ENCODE measurements at regions not wholly inside any gene's neighbourhood (a gene's known extent, or its start where the extent isn't known, plus 50 kb on each side); places are given as distances from the start of the nearest gene placed in this dataset.

- Mint-ChIP-seq H3K4me3 (no peak overlapping the region), H3K27me3 (ENCODE audit: low read depth in 2 of 2) (peaks cover 11 to 21% of the 10 kb centered on the region in 2 donors)
- H3K27me3 ChIP-seq (ENCODE audit: control insufficient read depth, insufficient read depth, low read length): no peaks in the 10 kb centered on the region
These were observed 219.3 kb downstream of the BUD13 start for GRCh38 chr11:116553482-116553881.

GRCh38 chr11:116551576-116551975, 221.2 kb downstream of the BUD13 start:
- no peaks in the 10 kb centered on the region for H3K36me3 Mint-ChIP-seq

More at GRCh38 chr11:116553482-116553881, 219.3 kb downstream of the BUD13 start:
- no peak overlapping the region for H3K4me3 ChIP-seq (ENCODE audit: low read length)
- no peak overlapping the region for H3K27ac Mint-ChIP-seq
- DNase-seq: no peak
- peaks cover 0 to 2% of the 10 kb centered on the region in 2 donors for H3K9me3 Mint-ChIP-seq
- no peaks in the 10 kb centered on the region for H3K9me3 ChIP-seq (ENCODE audit: control insufficient read depth, insufficient read depth, low read length)
- 60% methylated on average over 4 of the region's 5 CpGs for WGBS (ENCODE audit: insufficient coverage)
- intact Hi-C loops (cut with micrococcal nuclease): no loop called here
- H3K36me3 Mint-ChIP-seq: no peaks in the 10 kb centered on the region
- H3K36me3 ChIP-seq (ENCODE audit: control insufficient read depth, insufficient read depth, low read length): no peaks in the 10 kb centered on the region
- H3K4me1 Mint-ChIP-seq: no peaks in the 10 kb centered on the region
- H3K4me1 ChIP-seq (ENCODE audit: control insufficient read depth, insufficient read depth, low read length): no peaks in the 10 kb centered on the region
- ATAC-seq: no peak
- no peak for TF ChIP-seq CTCF (IDR thresholded peaks at IDR 0.05)
- H3K27ac ChIP-seq (ENCODE audit: low read length): no peak overlapping the region

GRCh38 chr11:116548256-116548655, 224.5 kb downstream of the BUD13 start:
- Histone ChIP-seq H3K27me3 (ENCODE audit: control insufficient read depth, insufficient read depth, low read length) (no peaks in the 10 kb centered on the region), H3K4me3 (ENCODE audit: low read length) (no peak overlapping the region), H3K4me1 (ENCODE audit: control insufficient read depth, insufficient read depth, low read length) (no peaks in the 10 kb centered on the region), H3K27ac (ENCODE audit: low read length) (no peak overlapping the region), H3K36me3 (ENCODE audit: control insufficient read depth, insufficient read depth, low read length) (no peaks in the 10 kb centered on the region), H3K9me3 (ENCODE audit: control insufficient read depth, insufficient read depth, low read length) (no peaks in the 10 kb centered on the region)
- Mint-ChIP-seq H3K4me3 (no peak overlapping the region), H3K27ac (no peak overlapping the region), H3K4me1 (no peaks in the 10 kb centered on the region), H3K27me3 (ENCODE audit: low read depth in 2 of 2) (peaks cover 3 to 10% of the 10 kb centered on the region in 2 donors), H3K36me3 (no peaks in the 10 kb centered on the region), H3K9me3 (peaks cover 0 to 2% of the 10 kb centered on the region in 2 donors)
- 87% methylated on average over 6 of the region's 7 CpGs for WGBS (ENCODE audit: insufficient coverage)
- intact Hi-C loops (cut with micrococcal nuclease): no loop called here
- ATAC-seq (no peak), DNase-seq (no peak)
- no peak for TF ChIP-seq CTCF (IDR thresholded peaks at IDR 0.05)

More at GRCh38 chr11:116551576-116551975, 221.2 kb downstream of the BUD13 start:
- Mint-ChIP-seq H3K27me3 (ENCODE audit: low read depth in 2 of 2) (peaks cover 11 to 21% of the 10 kb centered on the region in 2 donors), H3K4me3 (no peak overlapping the region), H3K4me1 (no peaks in the 10 kb centered on the region), H3K27ac (no peak overlapping the region), H3K9me3 (peaks cover 0 to 2% of the 10 kb centered on the region in 2 donors)
- ATAC-seq (no peak), DNase-seq (no peak)
- H3K4me3 ChIP-seq (ENCODE audit: low read length): no peak overlapping the region
- intact Hi-C loops (cut with micrococcal nuclease): no loop called here
- H3K36me3 ChIP-seq (ENCODE audit: control insufficient read depth, insufficient read depth, low read length): no peaks in the 10 kb centered on the region
- TF ChIP-seq CTCF (IDR thresholded peaks at IDR 0.05): no peak
- no peaks in the 10 kb centered on the region for H3K9me3 ChIP-seq (ENCODE audit: control insufficient read depth, insufficient read depth, low read length)
- H3K27me3 ChIP-seq (ENCODE audit: control insufficient read depth, insufficient read depth, low read length): no peaks in the 10 kb centered on the region
- no peaks in the 10 kb centered on the region for H3K4me1 ChIP-seq (ENCODE audit: control insufficient read depth, insufficient read depth, low read length)
- H3K27ac ChIP-seq (ENCODE audit: low read length): no peak overlapping the region
- WGBS (ENCODE audit: insufficient coverage): 94% methylated on average over 4 of the region's 4 CpGs

GRCh38 chr11:116547571-116547970, 225.2 kb downstream of the BUD13 start:
- Histone ChIP-seq H3K4me1 (ENCODE audit: control insufficient read depth, insufficient read depth, low read length) (no peaks in the 10 kb centered on the region), H3K27ac (ENCODE audit: low read length) (no peak overlapping the region), H3K27me3 (ENCODE audit: control insufficient read depth, insufficient read depth, low read length) (no peaks in the 10 kb centered on the region), H3K4me3 (ENCODE audit: low read length) (no peak overlapping the region), H3K36me3 (ENCODE audit: control insufficient read depth, insufficient read depth, low read length) (no peaks in the 10 kb centered on the region), H3K9me3 (ENCODE audit: control insufficient read depth, insufficient read depth, low read length) (no peaks in the 10 kb centered on the region)
- H3K4me1 Mint-ChIP-seq: no peaks in the 10 kb centered on the region
- no peak overlapping the region for H3K27ac Mint-ChIP-seq
- ATAC-seq: no peak
- peaks cover 3 to 10% of the 10 kb centered on the region in 2 donors for H3K27me3 Mint-ChIP-seq (ENCODE audit: low read depth in 2 of 2)
- no peak overlapping the region for H3K4me3 Mint-ChIP-seq
- TF ChIP-seq CTCF (IDR thresholded peaks at IDR 0.05): no peak
- H3K36me3 Mint-ChIP-seq: no peaks in the 10 kb centered on the region
- WGBS (ENCODE audit: insufficient coverage): 52% methylated on average over 2 of the region's 2 CpGs
- no peak for DNase-seq
- intact Hi-C loops (cut with micrococcal nuclease): no loop called here
- H3K9me3 Mint-ChIP-seq: peaks cover 0 to 2% of the 10 kb centered on the region in 2 donors
